ENCODE measurements at regions not wholly inside any gene's neighbourhood (a gene's known extent, or its start where the extent isn't known, plus 50 kb on each side); places are given as distances from the start of the nearest gene placed in this dataset.

GRCh38 chr11:62073061-62073460, 50.8 kb upstream of the INCENP start:
- DNase-seq: no peak

GRCh38 chr11:62071408-62071807, 52.4 kb upstream of the INCENP start:
- no peak for DNase-seq

- DNase-seq: no peak
Observed at GRCh38 chr11:62069986-62070919, 53.6 kb upstream of the INCENP start.

- no peak for DNase-seq
Observed at GRCh38 chr11:62069374-62069773, 54.4 kb upstream of the INCENP start.

- DNase-seq: no peak
Observed at GRCh38 chr11:62068730-62069129, 55.1 kb upstream of the INCENP start.

GRCh38 chr11:62067741-62068140, 56.1 kb upstream of the INCENP start:
- no peak for DNase-seq

- no peak for DNase-seq
Observed at GRCh38 chr11:62064221-62064620, 59.6 kb upstream of the INCENP start.

GRCh38 chr11:62062223-62062861, 61.5 kb upstream of the INCENP start:
- no peak for DNase-seq

- DNase-seq: no peak
Observed at GRCh38 chr11:62061356-62062222, 62.2 kb upstream of the INCENP start.

GRCh38 chr11:62057069-62057468, 66.7 kb upstream of the INCENP start:
- no peak for DNase-seq

- no peak for DNase-seq
Observed at GRCh38 chr11:62055970-62056369, 67.8 kb upstream of the INCENP start.

GRCh38 chr11:62054484-62055121, 69.2 kb upstream of the INCENP start:
- no peak for DNase-seq

GRCh38 chr11:62054081-62054480, 69.7 kb upstream of the INCENP start:
- no peak for DNase-seq

GRCh38 chr11:62050716-62051115, 73.1 kb upstream of the INCENP start:
- no peak for DNase-seq

GRCh38 chr11:62048100-62048499, 75.7 kb upstream of the INCENP start:
- no peak for DNase-seq

GRCh38 chr11:62046568-62047100, 77.2 kb upstream of the INCENP start:
- DNase-seq: no peak

GRCh38 chr11:62044639-62045121, 77.2 kb upstream of the FTH1 start:
- no peak for DNase-seq

GRCh38 chr11:62035293-62035692, 67.9 kb upstream of the FTH1 start:
- no peak for DNase-seq

- DNase-seq: no peak
Observed at GRCh38 chr11:62034036-62034338, 66.6 kb upstream of the FTH1 start.

- DNase-seq: no peak
Observed at GRCh38 chr11:62033191-62034035, 66.0 kb upstream of the FTH1 start.

- DNase-seq: no peak
Observed at GRCh38 chr11:62030071-62030684, 62.7 kb upstream of the FTH1 start.

Measured in effector CD8-positive, alpha-beta T cell (primary cell).